ENCODE measurements at regions not wholly inside any gene's neighbourhood (a gene's known extent, or its start where the extent isn't known, plus 50 kb on each side); places are given as distances from the start of the nearest gene placed in this dataset.

DNA sequence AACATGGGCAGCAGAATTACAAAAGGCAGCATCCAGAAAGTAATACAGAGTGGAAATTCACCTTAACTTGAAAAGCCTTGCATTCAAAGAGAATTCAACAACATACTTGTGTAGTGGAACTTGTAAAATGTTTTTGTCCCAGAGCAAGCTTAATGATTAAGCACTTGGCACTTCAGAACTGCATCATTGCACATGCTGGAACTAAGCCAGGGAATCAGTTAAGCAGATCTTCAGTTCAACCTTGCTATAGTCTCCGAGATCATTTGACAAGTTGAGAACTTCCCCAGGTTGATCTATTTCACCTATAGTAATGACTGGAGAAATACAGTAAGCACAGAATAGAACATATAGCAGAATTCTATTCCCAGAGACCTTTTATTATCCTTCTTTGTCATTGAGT is 1337.2 kb upstream of the NXPH2 start:
- no peak overlapping the region for H2AK5ac ChIP-seq (ENCODE audit: insufficient read length, low read length)

More for the DNA sequence above, 1337.2 kb upstream of the NXPH2 start:
- Histone ChIP-seq H3K9ac (ENCODE audit: extremely low read depth, insufficient read length, low read length) (no peak overlapping the region), H3K27ac (ENCODE audit: insufficient read length, low read depth, low read length) (no peak overlapping the region), H3K23me2 (ENCODE audit: insufficient read length, low read depth, low read length, poor library complexity, severe bottlenecking) (no peaks in the 10 kb centered on the region), H4K5ac (ENCODE audit: insufficient read length, low read depth, low read length) (no peak overlapping the region), H3K9me3 (ENCODE audit: control insufficient read depth, low read depth, low read length) (no peaks in the 10 kb centered on the region), H2BK15ac (ENCODE audit: low read depth, low read length) (no peak overlapping the region), H2BK5ac (ENCODE audit: insufficient read length, low read length) (no peak overlapping the region), H3K79me1 (ENCODE audit: insufficient read depth, low read depth, low read length, poor library complexity, severe bottlenecking) (no peaks in the 10 kb centered on the region), H3K79me2 (ENCODE audit: insufficient read depth, low read length) (no peaks in the 10 kb centered on the region), H3K4ac (ENCODE audit: low read depth, low read length) (no peak overlapping the region), H2BK20ac (ENCODE audit: low read depth, low read length, poor library complexity, severe bottlenecking) (no peak overlapping the region), H3K23ac (ENCODE audit: insufficient read length, low read depth, low read length) (no peak overlapping the region), H3K4me2 (ENCODE audit: insufficient read depth, insufficient read length, low read length) (no peak overlapping the region), H4K8ac (replicated peaks; ENCODE audit: insufficient read length, low read depth, low read length) (no peak overlapping the region), H2AFZ (ENCODE audit: low read length) (no peak overlapping the region), H2BK12ac (ENCODE audit: insufficient read length, low read depth, low read length) (no peak overlapping the region), H3K4me1 (ENCODE audit: insufficient read depth, low read length) (no peaks in the 10 kb centered on the region), H3T11ph (ENCODE audit: low read length) (no peak overlapping the region), H4K20me1 (ENCODE audit: control insufficient read depth, insufficient read depth, insufficient read length) (no peaks in the 10 kb centered on the region), H3K56ac (ENCODE audit: insufficient read length, low read depth, low read length) (no peak overlapping the region), H3K14ac (ENCODE audit: insufficient read depth, low read length) (no peak overlapping the region), H4K91ac (ENCODE audit: insufficient read length, low read depth, low read length) (no peak overlapping the region), H2BK120ac (ENCODE audit: low read depth, low read length, poor library complexity, severe bottlenecking) (no peak overlapping the region), H3K18ac (ENCODE audit: insufficient read length, low read depth, low read length) (no peak overlapping the region), H3K27me3 (ENCODE audit: insufficient read depth, low read length) (no peaks in the 10 kb centered on the region)
- DNase-seq: no peak
- Mint-ChIP-seq H3K4me1 (peaks cover 12 to 14% of the 10 kb centered on the region in 2 experiments), H3K36me3 (ENCODE audit: insufficient read depth in 1 of 3, low read depth in 3 of 3) (no peaks in the 10 kb centered on the region), H3K27ac (no peak overlapping the region), H3K27me3 (ENCODE audit: low read depth) (no peaks in the 10 kb centered on the region), H3K4me3 (no peak overlapping the region), H3K9me3 (no peaks in the 10 kb centered on the region)
- no CpG with 5 or more reads among the region's 1 CpG for WGBS (ENCODE audit: extremely low coverage, insufficient read length, low lambda C conversion rate)
- TF ChIP-seq, protein P1, sequence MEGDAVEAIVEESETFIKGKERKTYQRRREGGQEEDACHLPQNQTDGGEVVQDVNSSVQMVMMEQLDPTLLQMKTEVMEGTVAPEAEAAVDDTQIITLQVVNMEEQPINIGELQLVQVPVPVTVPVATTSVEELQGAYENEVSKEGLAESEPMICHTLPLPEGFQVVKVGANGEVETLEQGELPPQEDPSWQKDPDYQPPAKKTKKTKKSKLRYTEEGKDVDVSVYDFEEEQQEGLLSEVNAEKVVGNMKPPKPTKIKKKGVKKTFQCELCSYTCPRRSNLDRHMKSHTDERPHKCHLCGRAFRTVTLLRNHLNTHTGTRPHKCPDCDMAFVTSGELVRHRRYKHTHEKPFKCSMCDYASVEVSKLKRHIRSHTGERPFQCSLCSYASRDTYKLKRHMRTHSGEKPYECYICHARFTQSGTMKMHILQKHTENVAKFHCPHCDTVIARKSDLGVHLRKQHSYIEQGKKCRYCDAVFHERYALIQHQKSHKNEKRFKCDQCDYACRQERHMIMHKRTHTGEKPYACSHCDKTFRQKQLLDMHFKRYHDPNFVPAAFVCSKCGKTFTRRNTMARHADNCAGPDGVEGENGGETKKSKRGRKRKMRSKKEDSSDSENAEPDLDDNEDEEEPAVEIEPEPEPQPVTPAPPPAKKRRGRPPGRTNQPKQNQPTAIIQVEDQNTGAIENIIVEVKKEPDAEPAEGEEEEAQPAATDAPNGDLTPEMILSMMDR (conservative IDR thresholded peaks at IDR 0.05): no peak
